GM12801 (cell line): ENCODE measurements at regions not wholly inside any gene's neighbourhood (a gene's known extent, or its start where the extent isn't known, plus 50 kb on each side); places are given as distances from the start of the nearest gene placed in this dataset.

ENCODE experiments used
- CTCF ChIP-seq: IDR thresholded peaks from one replicate; pipeline ENCODE4 v1.5.1; 2011; ENCODE audit warnings: control low read depth; ENCODE audit not compliant: insufficient read length; ENCODE audit errors: extremely low read depth

GRCh38 chr5:8417316-8418048, 548.5 kb downstream of the MTRR start:
- TF ChIP-seq CTCF = no peak

- TF ChIP-seq CTCF = no peak
Observed at GRCh38 chr5:8418049-8418426, 549.1 kb downstream of the MTRR start.

- no peak for TF ChIP-seq CTCF
Observed at GRCh38 chr5:8429778-8430758, 561.1 kb downstream of the MTRR start.

- no peak for TF ChIP-seq CTCF
Observed at GRCh38 chr5:8434501-8434900, 565.6 kb downstream of the MTRR start.

- TF ChIP-seq CTCF = no peak
Observed at GRCh38 chr5:8436924-8437323, 568.0 kb downstream of the MTRR start.

- no peak for TF ChIP-seq CTCF
Observed at GRCh38 chr5:8445139-8445538, 576.2 kb downstream of the MTRR start.

GRCh38 chr5:8446179-8446578, 577.2 kb downstream of the MTRR start:
- TF ChIP-seq CTCF = no peak
